ENCODE measurements at regions not wholly inside any gene's neighbourhood (a gene's known extent, or its start where the extent isn't known, plus 50 kb on each side); places are given as distances from the start of the nearest gene placed in this dataset.

DNA sequence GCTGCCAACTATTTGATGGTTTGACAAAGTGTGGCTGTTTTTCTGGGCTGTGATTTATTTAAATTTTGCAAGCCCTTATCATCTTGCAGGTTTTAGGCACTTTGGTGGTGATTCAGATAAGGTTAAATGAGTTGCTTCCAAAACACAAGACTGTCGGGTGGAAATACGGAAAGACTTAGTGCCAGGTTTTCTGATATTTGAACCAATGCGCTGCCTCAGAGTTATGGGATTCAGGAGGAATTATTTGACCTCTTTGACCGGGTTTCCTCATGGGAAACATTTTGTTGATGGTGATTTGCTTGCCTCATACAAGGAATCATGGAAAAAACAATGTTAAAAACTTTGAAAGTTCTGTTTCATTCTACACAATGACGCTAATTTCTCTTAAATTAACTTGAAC is 136.1 kb upstream of the MAP9 start:
- TF ChIP-seq, protein P1, sequence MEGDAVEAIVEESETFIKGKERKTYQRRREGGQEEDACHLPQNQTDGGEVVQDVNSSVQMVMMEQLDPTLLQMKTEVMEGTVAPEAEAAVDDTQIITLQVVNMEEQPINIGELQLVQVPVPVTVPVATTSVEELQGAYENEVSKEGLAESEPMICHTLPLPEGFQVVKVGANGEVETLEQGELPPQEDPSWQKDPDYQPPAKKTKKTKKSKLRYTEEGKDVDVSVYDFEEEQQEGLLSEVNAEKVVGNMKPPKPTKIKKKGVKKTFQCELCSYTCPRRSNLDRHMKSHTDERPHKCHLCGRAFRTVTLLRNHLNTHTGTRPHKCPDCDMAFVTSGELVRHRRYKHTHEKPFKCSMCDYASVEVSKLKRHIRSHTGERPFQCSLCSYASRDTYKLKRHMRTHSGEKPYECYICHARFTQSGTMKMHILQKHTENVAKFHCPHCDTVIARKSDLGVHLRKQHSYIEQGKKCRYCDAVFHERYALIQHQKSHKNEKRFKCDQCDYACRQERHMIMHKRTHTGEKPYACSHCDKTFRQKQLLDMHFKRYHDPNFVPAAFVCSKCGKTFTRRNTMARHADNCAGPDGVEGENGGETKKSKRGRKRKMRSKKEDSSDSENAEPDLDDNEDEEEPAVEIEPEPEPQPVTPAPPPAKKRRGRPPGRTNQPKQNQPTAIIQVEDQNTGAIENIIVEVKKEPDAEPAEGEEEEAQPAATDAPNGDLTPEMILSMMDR (IDR thresholded peaks at IDR 0.05), result no peak
- TF ChIP-seq POLR2AphosphoS5 (IDR thresholded peaks at IDR 0.05), result peak in 1 of 4 donors; percentile 28
- no peak for TF ChIP-seq POLR2A (IDR thresholded peaks at IDR 0.05)
- no peak for TF ChIP-seq EP300 (IDR thresholded peaks at IDR 0.05)

Data from sigmoid colon (tissue), 4 donors.